B cell (primary cell): ENCODE measurements at regions not wholly inside any gene's neighbourhood (a gene's known extent, or its start where the extent isn't known, plus 50 kb on each side); places are given as distances from the start of the nearest gene placed in this dataset.

Source experiments
- ATAC-seq: fragments of 200-7000 bp; cut with Tn5 transposase; one replicate; pipeline ENCODE4 v1.10.0; 2021; ENCODE audit warnings: low read depth, mild to moderate bottlenecking, moderate number of reproducible peaks, moderate library complexity
- CTCF ChIA-PET: fragments of 350-600 bp; sonication (Branson Sonifier 250); formaldehyde crosslinking; loops from one replicate; lab custom pipeline; 2021; ENCODE audit warnings: antibody characterized with exemption, inconsistent platforms; lab: Charles Lee
- POLR2A ChIA-PET: fragments of 350-600 bp; sonication (Branson Sonifier 250); formaldehyde crosslinking; loops from one replicate; lab custom pipeline; 2021; ENCODE audit warnings: antibody characterized with exemption; lab: Charles Lee
- DNase-seq: peaks from one replicate; pipeline ENCODE4 v3.0.0; 2013
- H2AFZ ChIP-seq: 2 replicates; pipeline ENCODE4 v1.6.1; 2012; ENCODE audit warnings: mild to moderate bottlenecking, low read depth, low read length; ENCODE audit not compliant: insufficient read depth, poor library complexity, severe bottlenecking
- H3K27ac ChIP-seq, 2 donors: 1 replicate in 1 of 2; 2 replicates in 1 of 2; pipeline ENCODE4 v1.5.1; 2012 to 2013; ENCODE audit warnings: low read length in 2 of 2, mild to moderate bottlenecking in 2 of 2, moderate library complexity in 1 of 2
- H3K27me3 ChIP-seq, 4 experiments: fragments of 200-600 bp in 1 of 4; sonication (generic) in 1 of 4; replicated peaks in 1 of 4; 1 replicate in 2 of 4; 2 replicates in 2 of 4; pipeline versions ENCODE4 v1.6.1 to v1.7.0; 2013 to 2016; ENCODE audit warnings: low read length in 3 of 4, mild to moderate bottlenecking in 2 of 4, mixed read lengths in 1 of 4, moderate library complexity in 1 of 4; ENCODE audit not compliant: insufficient read depth in 4 of 4, control insufficient read depth in 3 of 4; ENCODE audit errors: control extremely low read depth in 1 of 4
- H3K36me3 ChIP-seq, 2 experiments: replicated peaks in 1 of 2; 1 replicate in 1 of 2; 2 replicates in 1 of 2; pipeline versions ENCODE4 v1.6.1 to v1.7.1; 2013; ENCODE audit warnings: low read length in 1 of 2; ENCODE audit not compliant: insufficient read depth in 2 of 2, control insufficient read depth in 1 of 2; ENCODE audit errors: control extremely low read depth in 1 of 2, extremely low read depth in 1 of 2
- H3K4me1 ChIP-seq, 2 donors: fragments of 200-600 bp in 1 of 2; sonication (generic) in 1 of 2; 1 replicate in 1 of 2; 2 replicates in 1 of 2; pipeline versions ENCODE4 v1.5.1 to v1.6.1; 2013 to 2017; ENCODE audit warnings: low read length in 2 of 2; ENCODE audit not compliant: control insufficient read depth in 2 of 2, insufficient read depth in 2 of 2
- H3K4me2 ChIP-seq: replicated peaks from 2 replicates; pipeline ENCODE3; 2012; ENCODE audit warnings: mild to moderate bottlenecking, low read depth, low read length; ENCODE audit not compliant: poor library complexity, severe bottlenecking
- H3K4me3 ChIP-seq, 5 experiments: fragments of 200-600 bp in 1 of 5; sonication (generic) in 1 of 5; 1 replicate in 3 of 5; 2 replicates in 2 of 5; pipeline versions ENCODE4 v1.5.1 to v1.7.0; 2011 to 2016; ENCODE audit warnings: low read length in 4 of 5, mild to moderate bottlenecking in 4 of 5, low read depth in 2 of 5, control low read depth in 1 of 5, moderate library complexity in 1 of 5; ENCODE audit not compliant: insufficient read depth in 1 of 5; ENCODE audit errors: control extremely low read depth in 1 of 5, extremely low read depth in 1 of 5
- H3K79me2 ChIP-seq: fragments of 200-600 bp; sonication (generic); one replicate; pipeline ENCODE4 v1.6.0; 2016; ENCODE audit warnings: low read length; ENCODE audit not compliant: control insufficient read depth, insufficient read depth
- H3K9ac ChIP-seq: fragments of 200-600 bp; sonication (generic); 2 replicates; pipeline ENCODE4 v1.6.1; 2017; ENCODE audit warnings: mild to moderate bottlenecking, low read length, moderate library complexity
- H3K9me3 ChIP-seq, 3 donors: one replicate each; pipeline versions ENCODE4 v1.6.1 to v1.7.1; 2013; ENCODE audit warnings: low read length in 2 of 3; ENCODE audit not compliant: control insufficient read depth in 2 of 3, insufficient read depth in 1 of 3; ENCODE audit errors: control extremely low read depth in 1 of 3
- H4K20me1 ChIP-seq: 2 replicates; pipeline ENCODE4 v1.6.0; 2012; ENCODE audit warnings: mild to moderate bottlenecking, low read length; ENCODE audit not compliant: insufficient read depth, control insufficient read depth, poor library complexity, severe bottlenecking
- H3K27ac Mint-ChIP-seq: one replicate; pipeline ENCODE4 v1.8.0; 2021; ENCODE audit warnings: mixed read lengths
- H3K27me3 Mint-ChIP-seq: one replicate; pipeline ENCODE4 v1.8.0; 2021; ENCODE audit warnings: mixed read lengths
- H3K4me1 Mint-ChIP-seq: one replicate; pipeline ENCODE4 v1.8.0; 2021; ENCODE audit warnings: mixed read lengths
- H3K4me3 Mint-ChIP-seq: one replicate; pipeline ENCODE4 v1.8.0; 2021; ENCODE audit warnings: mixed read lengths
- H3K9me3 Mint-ChIP-seq: one replicate; pipeline ENCODE4 v1.8.0; 2022; ENCODE audit warnings: mixed read lengths; ENCODE audit not compliant: insufficient read depth
- EZH2 ChIP-seq: IDR thresholded peaks from 2 replicates; pipeline ENCODE4 v1.6.1; 2012; ENCODE audit warnings: borderline replicate concordance, low read depth, mild to moderate bottlenecking, moderate library complexity, low read length; ENCODE audit not compliant: insufficient read depth, poor library complexity, severe bottlenecking
- WGBS: methylation state at CpG from one replicate; pipeline ENCODE4 v1.1.5; 2013; ENCODE audit warnings: missing lambda C conversion rate; ENCODE audit not compliant: insufficient coverage; 5-methylcytosine and 5-hydroxymethylcytosine counted together
- intact Hi-C: fragments of 100-400 bp; cut with micrococcal nuclease; formaldehyde crosslinking; loops from one replicate; pipeline ENCODE4 v1.10.0; 2022
- TF ChIP-seq, protein P1 (sequence below): fragments of 200-600 bp; IDR thresholded peaks from one replicate; pipeline ENCODE4 v1.8.0; 2022; ENCODE audit warnings: antibody characterized with exemption, mild to moderate bottlenecking

- Histone ChIP-seq H3K4me2 (no peak overlapping the region), H3K4me3 (no peak overlapping the region), H3K9ac (no peak overlapping the region), H4K20me1 (no peaks in the 10 kb centered on the region), H3K4me1 (no peaks in the 10 kb centered on the region), H3K27ac (no peak overlapping the region), H3K27me3 (peaks cover 0 to 3% (median 0%) of the 10 kb centered on the region in 4 experiments), H3K36me3 (no peaks in the 10 kb centered on the region), H3K9me3 (peaks cover 0 to 5% (median 2%) of the 10 kb centered on the region in 3 donors), H3K79me2 (no peaks in the 10 kb centered on the region), H2AFZ (no peak overlapping the region)
- no peak for TF ChIP-seq EZH2
- TF ChIP-seq, protein P1, sequence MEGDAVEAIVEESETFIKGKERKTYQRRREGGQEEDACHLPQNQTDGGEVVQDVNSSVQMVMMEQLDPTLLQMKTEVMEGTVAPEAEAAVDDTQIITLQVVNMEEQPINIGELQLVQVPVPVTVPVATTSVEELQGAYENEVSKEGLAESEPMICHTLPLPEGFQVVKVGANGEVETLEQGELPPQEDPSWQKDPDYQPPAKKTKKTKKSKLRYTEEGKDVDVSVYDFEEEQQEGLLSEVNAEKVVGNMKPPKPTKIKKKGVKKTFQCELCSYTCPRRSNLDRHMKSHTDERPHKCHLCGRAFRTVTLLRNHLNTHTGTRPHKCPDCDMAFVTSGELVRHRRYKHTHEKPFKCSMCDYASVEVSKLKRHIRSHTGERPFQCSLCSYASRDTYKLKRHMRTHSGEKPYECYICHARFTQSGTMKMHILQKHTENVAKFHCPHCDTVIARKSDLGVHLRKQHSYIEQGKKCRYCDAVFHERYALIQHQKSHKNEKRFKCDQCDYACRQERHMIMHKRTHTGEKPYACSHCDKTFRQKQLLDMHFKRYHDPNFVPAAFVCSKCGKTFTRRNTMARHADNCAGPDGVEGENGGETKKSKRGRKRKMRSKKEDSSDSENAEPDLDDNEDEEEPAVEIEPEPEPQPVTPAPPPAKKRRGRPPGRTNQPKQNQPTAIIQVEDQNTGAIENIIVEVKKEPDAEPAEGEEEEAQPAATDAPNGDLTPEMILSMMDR: no peak
- peaks cover under 1% of the 10 kb centered on the region for H3K9me3 Mint-ChIP-seq
- H3K27ac Mint-ChIP-seq: no peak overlapping the region
- 40% methylated on average over 1 of the region's 2 CpGs for WGBS
- ChIA-PET CTCF (interaction anchor here (0.5 kb wide), 1 partner anchor 80 kb away, joined by 3 read pairs; no protein-coding TSS in a partner anchor), POLR2A (no interaction called here)
- ATAC-seq (no peak), DNase-seq (no peak)
- H3K4me1 Mint-ChIP-seq: no peaks in the 10 kb centered on the region
- intact Hi-C loops: no loop called here
- no peak overlapping the region for H3K4me3 Mint-ChIP-seq
- H3K27me3 Mint-ChIP-seq: no peaks in the 10 kb centered on the region
These were observed 94.2 kb upstream of the CNOT2 start for GRCh38 chr12:70149013-70149412.

GRCh38 chr12:70149665-70150064 lies 93.6 kb upstream of the CNOT2 start:
- H3K27ac Mint-ChIP-seq: no peak overlapping the region
- Histone ChIP-seq H3K9ac (no peak overlapping the region), H3K79me2 (no peaks in the 10 kb centered on the region), H3K4me1 (no peaks in the 10 kb centered on the region), H3K27ac (no peak overlapping the region), H3K4me2 (no peak overlapping the region), H3K9me3 (peaks cover 0 to 5% (median 4%) of the 10 kb centered on the region in 3 donors), H3K4me3 (no peak overlapping the region), H2AFZ (no peak overlapping the region), H3K36me3 (no peaks in the 10 kb centered on the region), H3K27me3 (peaks cover 0 to 3% (median 0%) of the 10 kb centered on the region in 4 experiments), H4K20me1 (no peaks in the 10 kb centered on the region)
- ChIA-PET CTCF (no interaction called here), POLR2A (no interaction called here)
- no peak for DNase-seq
- H3K4me1 Mint-ChIP-seq: no peaks in the 10 kb centered on the region
- TF ChIP-seq, protein P1: no peak
- TF ChIP-seq EZH2: no peak
- no peaks in the 10 kb centered on the region for H3K27me3 Mint-ChIP-seq
- H3K4me3 Mint-ChIP-seq: no peak overlapping the region
- intact Hi-C loops: no loop called here
- ATAC-seq: no peak
- H3K9me3 Mint-ChIP-seq: peaks cover 3% of the 10 kb centered on the region
